GM23338 (cell line): ENCODE measurements at regions not wholly inside any gene's neighbourhood (a gene's known extent, or its start where the extent isn't known, plus 50 kb on each side); places are given as distances from the start of the nearest gene placed in this dataset.

Experiments
- CREB1 ChIP-seq: fragments of 250-450 bp; sonication (Bioruptor Pico); IDR thresholded peaks from 2 replicates; pipeline ENCODE4 v1.5.0; 2020; ENCODE audit warnings: low read depth, mild to moderate bottlenecking, moderate library complexity
- CTCF ChIP-seq, 2 experiments: fragments of 200-600 bp in 1 of 2; sonication (generic) in 1 of 2; conservative IDR thresholded peaks; 2 replicates each; pipeline versions ENCODE4 v1.5.1 to v1.6.1; 2016 to 2017; ENCODE audit warnings: antibody characterized with exemption in 2 of 2, low read depth in 2 of 2, mild to moderate bottlenecking in 2 of 2, moderate library complexity in 1 of 2
- ETS1 ChIP-seq: IDR thresholded peaks from 2 replicates; pipeline ENCODE4 v1.6.1; 2016; ENCODE audit warnings: antibody characterized with exemption
- EZH2 ChIP-seq: fragments of 200-600 bp; sonication (generic); IDR thresholded peaks from one replicate; pipeline ENCODE4 v1.8.0; 2017; ENCODE audit warnings: antibody characterized with exemption, mild to moderate bottlenecking, low read depth; ENCODE audit not compliant: unreplicated experiment
- EZH2phosphoT487 ChIP-seq: fragments of 200-600 bp; sonication (generic); IDR thresholded peaks from one replicate; pipeline ENCODE4 v1.8.1; 2018; ENCODE audit warnings: antibody characterized with exemption; ENCODE audit not compliant: unreplicated experiment
- JUNB ChIP-seq: IDR thresholded peaks from one replicate; pipeline ENCODE4 v1.6.1; 2016; ENCODE audit warnings: antibody characterized with exemption; ENCODE audit not compliant: unreplicated experiment
- POLR2AphosphoS5 ChIP-seq: IDR thresholded peaks from 2 replicates; pipeline ENCODE4 v1.6.1; 2016; ENCODE audit warnings: antibody characterized with exemption, low read depth
- REST ChIP-seq: IDR thresholded peaks from one replicate; pipeline ENCODE4 v1.6.1; 2018; ENCODE audit warnings: antibody characterized with exemption; ENCODE audit not compliant: unreplicated experiment
- ZNF114 ChIP-seq: fragments of 250-450 bp; sonication (Bioruptor Pico); IDR thresholded peaks from 2 replicates; pipeline ENCODE4 v1.5.0; 2020; ENCODE audit warnings: mild to moderate bottlenecking, moderate library complexity

GRCh38 chr18:33505798-33506197 lies 65.3 kb upstream of the CCDC178 start:
- TF ChIP-seq CTCF (conservative IDR thresholded peaks at IDR 0.05; ENCODE audit: low read depth in 2 of 2), result no peak
- TF ChIP-seq EZH2, result no peak
- no peak for TF ChIP-seq CREB1 (CRISPR knock-in tag)
- no peak for TF ChIP-seq EZH2phosphoT487
- no peak for TF ChIP-seq REST
- TF ChIP-seq ZNF114 (CRISPR knock-in tag), result no peak
- no peak for TF ChIP-seq POLR2AphosphoS5
- no peak for TF ChIP-seq JUNB
- no peak for TF ChIP-seq ETS1
